HepG2 (cell line): ENCODE measurements at regions not wholly inside any gene's neighbourhood (a gene's known extent, or its start where the extent isn't known, plus 50 kb on each side); places are given as distances from the start of the nearest gene placed in this dataset.

Source experiments
- ATAC-seq: fragments of 200-7000 bp; cut with Tn5 transposase; 3 replicates; pipeline ENCODE4 v1.9.1; 2020; ENCODE audit warnings: mild to moderate bottlenecking, moderate library complexity
- BruUV-seq: library from RNA; stranded (reverse); fragments of 400-500 nt; replicated peaks from 2 replicates; lab custom pipeline; 2021; lab: Mats Ljungman, UMichigan
- CTCF ChIA-PET: fragments of 300-600 bp; formaldehyde crosslinking; extraction: SDS; loops from one replicate; lab custom pipeline; 2021; ENCODE audit warnings: low total read pairs, inconsistent platforms, low intra/inter-chr PET ratio; lab: Yijun Ruan, JAX
- POLR2A ChIA-PET: fragments of 350-600 bp; sonication (Branson Sonifier 250); formaldehyde crosslinking; loops from one replicate; lab custom pipeline; 2020; ENCODE audit warnings: antibody characterized with exemption, inconsistent platforms; lab: Yijun Ruan, JAX
- DNase-seq: peaks from one replicate; pipeline ENCODE4 v3.0.0-alpha.2; 2015; ENCODE audit warnings: low spot score
- FAIRE-seq: peaks from 3 replicates; lab custom pipeline; 2011; peaks lifted over from hg19 to GRCh38; lab: Jason Lieb, UNC
- H2AFZ ChIP-seq: one replicate; pipeline ENCODE4 v1.6.1; 2011; ENCODE audit warnings: low read length, inconsistent platforms
- H3K27ac ChIP-seq: fragments of 300-600 bp; 3 replicates; pipeline ENCODE4 v1.8.0; 2011; ENCODE audit warnings: mixed run types, mild to moderate bottlenecking, mixed read lengths, low read length, inconsistent platforms; ENCODE audit not compliant: insufficient read depth; ENCODE audit errors: extremely low read length
- H3K27me3 ChIP-seq, 2 experiments: fragments of 200-600 bp in 1 of 2; 2 replicates in 1 of 2; 3 replicates in 1 of 2; pipeline versions ENCODE4 v1.6.0 to v1.8.0; 2011; ENCODE audit warnings: low read length in 2 of 2, mild to moderate bottlenecking in 2 of 2, moderate library complexity in 2 of 2, inconsistent platforms in 1 of 2; ENCODE audit not compliant: insufficient read depth in 2 of 2, control insufficient read depth in 1 of 2
- H3K36me3 ChIP-seq, 2 experiments: fragments of 200-600 bp in 1 of 2; replicated peaks in 1 of 2; 2 replicates in 1 of 2; 3 replicates in 1 of 2; pipeline versions ENCODE4 v1.5.1 to v1.8.0; 2011; ENCODE audit warnings: low read length in 2 of 2, inconsistent platforms in 1 of 2; ENCODE audit not compliant: insufficient read depth in 2 of 2, control insufficient read depth in 1 of 2
- H3K4me1 ChIP-seq: 2 replicates; pipeline ENCODE4 v1.5.1; 2012; ENCODE audit warnings: low read length, inconsistent platforms; ENCODE audit not compliant: insufficient read depth
- H3K4me2 ChIP-seq: 2 replicates; pipeline ENCODE4 v1.6.0; 2011; ENCODE audit warnings: low read depth, low read length, inconsistent platforms
- H3K4me3 ChIP-seq, 3 experiments: fragments of 200-600 bp in 1 of 3; sonication (generic), shearing (Covaris generic) in 1 of 3; replicated peaks in 1 of 3; 2 replicates each; pipeline ENCODE4 v1.5.1; 2011 to 2016; ENCODE audit warnings: low read length in 3 of 3, inconsistent platforms in 2 of 3, low read depth in 2 of 3, mild to moderate bottlenecking in 2 of 3, control low read depth in 1 of 3, mixed read lengths in 1 of 3; ENCODE audit not compliant: insufficient read depth in 1 of 3
- H3K79me2 ChIP-seq: one replicate; pipeline ENCODE4 v1.6.1; 2011; ENCODE audit warnings: low read length, inconsistent platforms; ENCODE audit not compliant: insufficient read depth
- H3K9ac ChIP-seq: 2 replicates; pipeline ENCODE4 v1.6.0; 2011; ENCODE audit warnings: mild to moderate bottlenecking, low read depth, low read length, inconsistent platforms; ENCODE audit not compliant: insufficient read depth
- H3K9me3 ChIP-seq: 2 replicates; pipeline ENCODE4 v1.5.1; 2012; ENCODE audit warnings: mild to moderate bottlenecking, low read length
- H4K20me1 ChIP-seq: 2 replicates; pipeline ENCODE4 v1.6.0; 2011; ENCODE audit warnings: inconsistent platforms, mild to moderate bottlenecking, low read length, moderate library complexity; ENCODE audit not compliant: insufficient read depth
- FOSL2 ChIP-seq: sonication (generic); formaldehyde crosslinking; IDR thresholded peaks from 2 replicates; pipeline ENCODE4 v1.4.0; 2020; ENCODE audit warnings: missing genetic modification reagents
- FOXJ3 ChIP-seq: sonication (generic); formaldehyde crosslinking; IDR thresholded peaks from 2 replicates; pipeline ENCODE4 v1.4.0; 2020; ENCODE audit warnings: missing genetic modification reagents, mild to moderate bottlenecking, borderline replicate concordance
- FOXP1 ChIP-seq, 2 experiments: fragments of 450-650 bp in 1 of 2; IDR thresholded peaks; 2 replicates each; pipeline ENCODE4 v1.6.1; 2017 to 2018; ENCODE audit warnings: antibody characterized with exemption in 1 of 2
- RARG ChIP-seq: sonication (generic); formaldehyde crosslinking; IDR thresholded peaks from 2 replicates; pipeline ENCODE4 v1.4.0; 2020; ENCODE audit warnings: low read depth, mild to moderate bottlenecking, missing genetic modification reagents
- SALL2 ChIP-seq: sonication (generic); formaldehyde crosslinking; IDR thresholded peaks from 2 replicates; pipeline ENCODE4 v1.8.1; 2023; ENCODE audit warnings: mild to moderate bottlenecking, missing genetic modification reagents, inconsistent platforms
- SP140L ChIP-seq: sonication (generic); formaldehyde crosslinking; IDR thresholded peaks from 2 replicates; pipeline ENCODE4 v1.4.0; 2020; ENCODE audit warnings: missing genetic modification reagents, borderline replicate concordance
- TAF1 ChIP-seq: sonication (generic); formaldehyde crosslinking; IDR thresholded peaks from 2 replicates; pipeline ENCODE4 v1.4.0; 2020; ENCODE audit warnings: missing genetic modification reagents
- TAF15 ChIP-seq: fragments of 200-400 bp; formaldehyde crosslinking; IDR thresholded peaks from one replicate; pipeline ENCODE4 v1.6.1; 2018; ENCODE audit warnings: mild to moderate bottlenecking, low read depth, low read length; ENCODE audit not compliant: poor library complexity, severe bottlenecking
- ZBTB1 ChIP-seq: sonication (generic); formaldehyde crosslinking; IDR thresholded peaks from 2 replicates; pipeline ENCODE4 v1.4.0; 2020; ENCODE audit warnings: missing genetic modification reagents, borderline replicate concordance
- ZNF251 ChIP-seq: sonication (generic); formaldehyde crosslinking; IDR thresholded peaks from 2 replicates; pipeline ENCODE4 v1.9.0; 2021; ENCODE audit warnings: mild to moderate bottlenecking, missing genetic modification reagents
- ZNF510 ChIP-seq: sonication (generic); formaldehyde crosslinking; IDR thresholded peaks from 2 replicates; pipeline ENCODE4 v1.4.0; 2020; ENCODE audit warnings: low read depth, mild to moderate bottlenecking, missing genetic modification reagents
- ZNF547 ChIP-seq: sonication (generic); formaldehyde crosslinking; IDR thresholded peaks from 2 replicates; pipeline ENCODE4 v1.5.1; 2020; ENCODE audit warnings: mild to moderate bottlenecking, missing genetic modification reagents
- ZNF598 ChIP-seq: sonication (generic); formaldehyde crosslinking; IDR thresholded peaks from 2 replicates; pipeline ENCODE4 v1.5.1; 2020; ENCODE audit warnings: mild to moderate bottlenecking, missing genetic modification reagents, borderline replicate concordance
- ZNF747 ChIP-seq: sonication (generic); formaldehyde crosslinking; IDR thresholded peaks from 2 replicates; pipeline ENCODE4 v1.8.1; 2023; ENCODE audit warnings: missing genetic modification reagents, mild to moderate bottlenecking, borderline replicate concordance
- WGBS: methylation state at CpG from one replicate; pipeline ENCODE4 v1.1.6; 2017; ENCODE audit warnings: low lambda C conversion rate; 5-methylcytosine and 5-hydroxymethylcytosine counted together
- in situ Hi-C: cut with HindIII; loops from 2 replicates; pipeline ENCODE4 v1.10.0; 2017; ENCODE audit warnings: low pct_unique_long_range_greater_than_20kb; ENCODE audit not compliant: extremely low pct_ligation_motif_present
- intact Hi-C: fragments of 100-400 bp; cut with micrococcal nuclease; formaldehyde crosslinking; loops from one replicate; pipeline ENCODE4 v1.10.0; 2022; ENCODE audit not compliant: unreplicated experiment
- TF ChIP-seq, protein P1 (sequence below): sonication (generic); formaldehyde crosslinking; IDR thresholded peaks from 2 replicates; pipeline ENCODE4 v1.5.0; 2020; ENCODE audit warnings: mild to moderate bottlenecking, missing genetic modification reagents
- TF ChIP-seq, protein P2 (sequence below): sonication (generic); formaldehyde crosslinking; IDR thresholded peaks from 2 replicates; pipeline ENCODE4 v1.4.0; 2020; ENCODE audit warnings: mild to moderate bottlenecking, missing genetic modification reagents, borderline replicate concordance

DNA sequence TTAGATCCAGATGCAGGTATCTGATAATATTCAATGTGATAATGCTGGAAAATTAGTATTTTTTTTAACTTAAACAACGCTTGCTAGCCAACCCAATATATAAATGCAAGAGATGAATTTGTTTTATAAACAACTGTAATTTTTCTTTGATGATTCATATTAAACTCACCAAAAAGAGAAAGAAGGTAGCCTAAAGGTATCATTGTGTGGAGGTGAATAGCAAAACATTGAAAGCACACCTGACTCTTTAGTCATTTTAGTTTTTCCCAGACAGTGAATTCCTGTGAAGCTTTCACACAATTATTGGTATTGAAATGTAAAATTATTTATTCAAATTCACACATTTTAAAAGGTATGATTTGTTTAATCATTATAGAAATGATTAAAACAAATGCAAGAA is 424.0 kb downstream of the NR4A2 start (continued):
- no peak for TF ChIP-seq ZNF747 (CRISPR knock-in tag)
- no peak for TF ChIP-seq FOXJ3 (CRISPR knock-in tag)
- TF ChIP-seq ZNF547 (CRISPR knock-in tag) = no peak
- TF ChIP-seq, protein P1, sequence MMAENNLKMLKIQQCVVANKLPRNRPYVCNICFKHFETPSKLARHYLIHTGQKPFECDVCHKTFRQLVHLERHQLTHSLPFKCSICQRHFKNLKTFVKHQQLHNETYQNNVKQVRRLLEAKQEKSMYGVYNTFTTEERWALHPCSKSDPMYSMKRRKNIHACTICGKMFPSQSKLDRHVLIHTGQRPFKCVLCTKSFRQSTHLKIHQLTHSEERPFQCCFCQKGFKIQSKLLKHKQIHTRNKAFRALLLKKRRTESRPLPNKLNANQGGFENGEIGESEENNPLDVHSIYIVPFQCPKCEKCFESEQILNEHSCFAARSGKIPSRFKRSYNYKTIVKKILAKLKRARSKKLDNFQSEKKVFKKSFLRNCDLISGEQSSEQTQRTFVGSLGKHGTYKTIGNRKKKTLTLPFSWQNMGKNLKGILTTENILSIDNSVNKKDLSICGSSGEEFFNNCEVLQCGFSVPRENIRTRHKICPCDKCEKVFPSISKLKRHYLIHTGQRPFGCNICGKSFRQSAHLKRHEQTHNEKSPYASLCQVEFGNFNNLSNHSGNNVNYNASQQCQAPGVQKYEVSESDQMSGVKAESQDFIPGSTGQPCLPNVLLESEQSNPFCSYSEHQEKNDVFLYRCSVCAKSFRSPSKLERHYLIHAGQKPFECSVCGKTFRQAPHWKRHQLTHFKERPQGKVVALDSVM (CRISPR knock-in tag) = no peak

DNA sequence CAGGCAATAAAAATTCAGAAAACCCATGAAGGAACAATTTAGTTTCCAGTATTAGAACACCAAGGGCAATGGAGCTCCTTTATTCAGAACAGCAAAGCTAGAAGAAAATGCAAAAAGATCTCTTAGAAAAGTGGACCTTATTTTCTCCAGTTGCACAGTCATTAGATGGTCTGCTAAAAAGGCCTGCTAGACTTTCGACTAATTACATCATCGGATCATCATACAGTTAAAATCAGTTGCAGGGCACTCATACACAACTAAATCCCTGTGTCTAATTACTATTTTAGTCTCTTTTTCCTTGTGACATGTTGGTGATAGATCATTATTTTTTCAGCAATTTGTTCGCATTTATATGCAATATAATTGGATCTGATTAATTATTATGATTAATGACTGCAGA is 425.3 kb downstream of the NR4A2 start:
- in situ Hi-C loops = no loop called here
- Histone ChIP-seq H3K9me3 (no peaks in the 10 kb centered on the region), H3K27ac (no peak overlapping the region), H3K36me3 (no peaks in the 10 kb centered on the region), H3K27me3 (no peaks in the 10 kb centered on the region), H2AFZ (no peak overlapping the region), H3K9ac (no peak overlapping the region), H3K79me2 (no peaks in the 10 kb centered on the region), H3K4me3 (no peak overlapping the region), H3K4me1 (no peaks in the 10 kb centered on the region), H4K20me1 (no peaks in the 10 kb centered on the region), H3K4me2 (no peak overlapping the region)
- BruUV-seq = no TSS peak
- ChIA-PET CTCF (no interaction called here), POLR2A (no interaction called here)
- no peak for ATAC-seq
- no peak for FAIRE-seq
- WGBS = 44% methylated on average over 3 of the region's 3 CpGs
- TF ChIP-seq RARG (CRISPR knock-in tag) = no peak
- no peak for TF ChIP-seq TAF1 (CRISPR knock-in tag)
- TF ChIP-seq FOXP1 (IDR thresholded peaks at IDR 0.05) = no peak
- no peak for TF ChIP-seq FOXP1 (CRISPR knock-in tag; IDR thresholded peaks at IDR 0.05)
- TF ChIP-seq SP140L (CRISPR knock-in tag) = no peak
- no peak for TF ChIP-seq SALL2 (CRISPR knock-in tag)
- TF ChIP-seq ZBTB1 (CRISPR knock-in tag) = no peak
- TF ChIP-seq, protein P2, sequence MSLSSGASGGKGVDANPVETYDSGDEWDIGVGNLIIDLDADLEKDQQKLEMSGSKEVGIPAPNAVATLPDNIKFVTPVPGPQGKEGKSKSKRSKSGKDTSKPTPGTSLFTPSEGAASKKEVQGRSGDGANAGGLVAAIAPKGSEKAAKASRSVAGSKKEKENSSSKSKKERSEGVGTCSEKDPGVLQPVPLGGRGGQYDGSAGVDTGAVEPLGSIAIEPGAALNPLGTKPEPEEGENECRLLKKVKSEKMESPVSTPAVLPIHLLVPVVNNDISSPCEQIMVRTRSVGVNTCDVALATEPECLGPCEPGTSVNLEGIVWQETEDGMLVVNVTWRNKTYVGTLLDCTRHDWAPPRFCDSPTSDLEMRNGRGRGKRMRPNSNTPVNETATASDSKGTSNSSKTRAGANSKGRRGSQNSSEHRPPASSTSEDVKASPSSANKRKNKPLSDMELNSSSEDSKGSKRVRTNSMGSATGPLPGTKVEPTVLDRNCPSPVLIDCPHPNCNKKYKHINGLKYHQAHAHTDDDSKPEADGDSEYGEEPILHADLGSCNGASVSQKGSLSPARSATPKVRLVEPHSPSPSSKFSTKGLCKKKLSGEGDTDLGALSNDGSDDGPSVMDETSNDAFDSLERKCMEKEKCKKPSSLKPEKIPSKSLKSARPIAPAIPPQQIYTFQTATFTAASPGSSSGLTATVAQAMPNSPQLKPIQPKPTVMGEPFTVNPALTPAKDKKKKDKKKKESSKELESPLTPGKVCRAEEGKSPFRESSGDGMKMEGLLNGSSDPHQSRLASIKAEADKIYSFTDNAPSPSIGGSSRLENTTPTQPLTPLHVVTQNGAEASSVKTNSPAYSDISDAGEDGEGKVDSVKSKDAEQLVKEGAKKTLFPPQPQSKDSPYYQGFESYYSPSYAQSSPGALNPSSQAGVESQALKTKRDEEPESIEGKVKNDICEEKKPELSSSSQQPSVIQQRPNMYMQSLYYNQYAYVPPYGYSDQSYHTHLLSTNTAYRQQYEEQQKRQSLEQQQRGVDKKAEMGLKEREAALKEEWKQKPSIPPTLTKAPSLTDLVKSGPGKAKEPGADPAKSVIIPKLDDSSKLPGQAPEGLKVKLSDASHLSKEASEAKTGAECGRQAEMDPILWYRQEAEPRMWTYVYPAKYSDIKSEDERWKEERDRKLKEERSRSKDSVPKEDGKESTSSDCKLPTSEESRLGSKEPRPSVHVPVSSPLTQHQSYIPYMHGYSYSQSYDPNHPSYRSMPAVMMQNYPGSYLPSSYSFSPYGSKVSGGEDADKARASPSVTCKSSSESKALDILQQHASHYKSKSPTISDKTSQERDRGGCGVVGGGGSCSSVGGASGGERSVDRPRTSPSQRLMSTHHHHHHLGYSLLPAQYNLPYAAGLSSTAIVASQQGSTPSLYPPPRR (CRISPR knock-in tag) = no peak
- no peak for TF ChIP-seq ZNF598 (CRISPR knock-in tag)
- no peak for TF ChIP-seq ZNF251 (CRISPR knock-in tag)
- TF ChIP-seq FOSL2 = no peak
- no peak for TF ChIP-seq TAF15
- TF ChIP-seq ZNF510 = no peak
- no peak for DNase-seq
- intact Hi-C loops = no loop called here
